Erythroblast (primary cell): ENCODE measurements at regions not wholly inside any gene's neighbourhood (a gene's known extent, or its start where the extent isn't known, plus 50 kb on each side); places are given as distances from the start of the nearest gene placed in this dataset.

Experiments used
- GATA1 ChIP-seq: IDR thresholded peaks from 2 replicates; pipeline ENCODE4 v1.6.1; 2011; ENCODE audit warnings: low read depth, mild to moderate bottlenecking, control low read depth, low read length, moderate library complexity
- POLR2A ChIP-seq: IDR thresholded peaks from 2 replicates; pipeline ENCODE4 v1.6.1; 2011; ENCODE audit warnings: mild to moderate bottlenecking, low read length

DNA sequence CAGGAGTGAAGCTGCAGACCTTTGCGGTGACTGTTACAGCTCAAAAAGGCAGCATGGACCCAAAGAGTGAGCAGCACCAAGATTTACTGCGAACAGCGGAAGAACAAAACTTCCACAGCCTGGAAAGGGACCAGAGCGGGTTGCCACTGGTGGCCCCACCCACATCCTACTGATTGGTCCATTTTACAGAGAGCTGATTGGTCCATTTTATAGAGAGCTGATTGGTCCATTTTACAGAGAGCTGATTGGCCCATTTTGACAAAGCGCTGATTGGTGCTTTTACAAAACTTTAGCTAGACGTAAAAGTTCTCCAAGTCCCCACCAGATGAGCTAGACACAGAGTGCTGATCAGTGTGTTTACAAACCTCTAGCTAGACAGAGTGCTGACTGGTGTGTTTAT is 134.2 kb upstream of the FRG1 start:
- TF ChIP-seq POLR2A (no peak), GATA1 (no peak)
